SU-DHL-6 (cell line): ENCODE measurements at regions not wholly inside any gene's neighbourhood (a gene's known extent, or its start where the extent isn't known, plus 50 kb on each side); places are given as distances from the start of the nearest gene placed in this dataset.

ENCODE experiments used
- EZH2phosphoT487 ChIP-seq: fragments of 200-600 bp; sonication (generic), shearing (Covaris generic); conservative IDR thresholded peaks from 2 replicates; pipeline ENCODE4 v1.6.1; 2018; ENCODE audit warnings: mild to moderate bottlenecking, antibody characterized with exemption, low read length, moderate library complexity, mixed read lengths
- TF ChIP-seq, protein P1 (sequence below): fragments of 200-600 bp; sonication (generic); IDR thresholded peaks from one replicate; pipeline ENCODE4 v1.5.1; 2017; ENCODE audit warnings: antibody characterized with exemption, mild to moderate bottlenecking, low read length, moderate library complexity; ENCODE audit not compliant: insufficient read depth, poor library complexity, severe bottlenecking

DNA sequence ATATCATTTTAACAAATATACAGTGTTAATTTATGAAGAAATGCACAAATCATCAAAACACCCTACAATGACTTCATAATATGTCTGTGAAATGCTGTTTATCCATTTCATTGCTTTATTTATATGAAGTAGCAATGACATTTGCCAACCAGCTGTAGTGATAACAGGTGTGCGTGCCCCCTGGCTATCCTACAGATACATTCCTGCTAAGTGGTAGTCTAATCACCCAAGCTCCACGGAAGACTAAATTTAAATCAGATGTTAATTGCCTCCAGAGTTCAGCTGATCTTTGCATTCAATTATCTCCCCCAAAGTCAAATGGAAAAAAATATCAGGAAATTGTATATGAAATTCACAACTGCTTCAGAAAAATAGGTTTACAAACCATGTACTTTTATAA is 1164.2 kb upstream of the LRRN3 start:
- TF ChIP-seq, protein P1, sequence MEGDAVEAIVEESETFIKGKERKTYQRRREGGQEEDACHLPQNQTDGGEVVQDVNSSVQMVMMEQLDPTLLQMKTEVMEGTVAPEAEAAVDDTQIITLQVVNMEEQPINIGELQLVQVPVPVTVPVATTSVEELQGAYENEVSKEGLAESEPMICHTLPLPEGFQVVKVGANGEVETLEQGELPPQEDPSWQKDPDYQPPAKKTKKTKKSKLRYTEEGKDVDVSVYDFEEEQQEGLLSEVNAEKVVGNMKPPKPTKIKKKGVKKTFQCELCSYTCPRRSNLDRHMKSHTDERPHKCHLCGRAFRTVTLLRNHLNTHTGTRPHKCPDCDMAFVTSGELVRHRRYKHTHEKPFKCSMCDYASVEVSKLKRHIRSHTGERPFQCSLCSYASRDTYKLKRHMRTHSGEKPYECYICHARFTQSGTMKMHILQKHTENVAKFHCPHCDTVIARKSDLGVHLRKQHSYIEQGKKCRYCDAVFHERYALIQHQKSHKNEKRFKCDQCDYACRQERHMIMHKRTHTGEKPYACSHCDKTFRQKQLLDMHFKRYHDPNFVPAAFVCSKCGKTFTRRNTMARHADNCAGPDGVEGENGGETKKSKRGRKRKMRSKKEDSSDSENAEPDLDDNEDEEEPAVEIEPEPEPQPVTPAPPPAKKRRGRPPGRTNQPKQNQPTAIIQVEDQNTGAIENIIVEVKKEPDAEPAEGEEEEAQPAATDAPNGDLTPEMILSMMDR: no peak
- TF ChIP-seq EZH2phosphoT487: no peak
